Uterus (tissue), 2 donors: ENCODE measurements at regions not wholly inside any gene's neighbourhood (a gene's known extent, or its start where the extent isn't known, plus 50 kb on each side); places are given as distances from the start of the nearest gene placed in this dataset.

Experiments used
- POLR2A ChIP-seq, 2 donors: fragments of 450-650 bp; IDR thresholded peaks; one replicate each; pipeline ENCODE4 v1.6.1; 2016; ENCODE audit warnings: antibody characterized with exemption in 2 of 2, mild to moderate bottlenecking in 1 of 2, moderate library complexity in 1 of 2
- TF ChIP-seq, protein P1 (sequence below), 4 experiments: fragments of 200-600 bp in 2 of 4; fragments of 450-650 bp in 2 of 4; sonication (generic) in 2 of 4; IDR thresholded peaks; one replicate each; pipeline ENCODE4 v1.5.1; 2016 to 2019; ENCODE audit warnings: antibody characterized with exemption in 4 of 4, mild to moderate bottlenecking in 2 of 4, moderate library complexity in 1 of 4

GRCh38 chr14:51533872-51534553, 117.7 kb upstream of the FRMD6 start:
- TF ChIP-seq, protein P1, sequence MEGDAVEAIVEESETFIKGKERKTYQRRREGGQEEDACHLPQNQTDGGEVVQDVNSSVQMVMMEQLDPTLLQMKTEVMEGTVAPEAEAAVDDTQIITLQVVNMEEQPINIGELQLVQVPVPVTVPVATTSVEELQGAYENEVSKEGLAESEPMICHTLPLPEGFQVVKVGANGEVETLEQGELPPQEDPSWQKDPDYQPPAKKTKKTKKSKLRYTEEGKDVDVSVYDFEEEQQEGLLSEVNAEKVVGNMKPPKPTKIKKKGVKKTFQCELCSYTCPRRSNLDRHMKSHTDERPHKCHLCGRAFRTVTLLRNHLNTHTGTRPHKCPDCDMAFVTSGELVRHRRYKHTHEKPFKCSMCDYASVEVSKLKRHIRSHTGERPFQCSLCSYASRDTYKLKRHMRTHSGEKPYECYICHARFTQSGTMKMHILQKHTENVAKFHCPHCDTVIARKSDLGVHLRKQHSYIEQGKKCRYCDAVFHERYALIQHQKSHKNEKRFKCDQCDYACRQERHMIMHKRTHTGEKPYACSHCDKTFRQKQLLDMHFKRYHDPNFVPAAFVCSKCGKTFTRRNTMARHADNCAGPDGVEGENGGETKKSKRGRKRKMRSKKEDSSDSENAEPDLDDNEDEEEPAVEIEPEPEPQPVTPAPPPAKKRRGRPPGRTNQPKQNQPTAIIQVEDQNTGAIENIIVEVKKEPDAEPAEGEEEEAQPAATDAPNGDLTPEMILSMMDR (IDR thresholded peaks at IDR 0.05) = no peak
- TF ChIP-seq POLR2A (IDR thresholded peaks at IDR 0.05) = no peak
